GM12878 (cell line): ENCODE measurements at regions not wholly inside any gene's neighbourhood (a gene's known extent, or its start where the extent isn't known, plus 50 kb on each side); places are given as distances from the start of the nearest gene placed in this dataset.

Experiments
- JUND ChIP-seq: IDR thresholded peaks from 2 replicates; pipeline ENCODE4 v1.6.1; 2012; ENCODE audit warnings: low read depth, mild to moderate bottlenecking, low read length, improper control_type of control experiment, moderate library complexity
- MAX ChIP-seq: IDR thresholded peaks from 2 replicates; pipeline ENCODE4 v1.6.1; 2012; ENCODE audit warnings: low read depth, low read length, improper control_type of control experiment
- MYC ChIP-seq: IDR thresholded peaks from 2 replicates; pipeline ENCODE4 v1.6.1; 2011; ENCODE audit warnings: mild to moderate bottlenecking, low read length, moderate library complexity, inconsistent platforms; ENCODE audit not compliant: insufficient read depth, insufficient replicate concordance, insufficient read length, severe bottlenecking
- POLR2A ChIP-seq: IDR thresholded peaks from 2 replicates; pipeline ENCODE4 v1.6.1; 2011; ENCODE audit warnings: low read depth, mild to moderate bottlenecking, low read length
- SMARCA5 ChIP-seq: fragments of 450-650 bp; IDR thresholded peaks from 2 replicates; pipeline ENCODE4 v1.6.1; 2017; ENCODE audit warnings: mild to moderate bottlenecking
- YBX1 ChIP-seq: fragments of 450-650 bp; IDR thresholded peaks from 2 replicates; pipeline ENCODE4 v1.6.1; 2016; ENCODE audit warnings: antibody characterized with exemption
- YY1 ChIP-seq: IDR thresholded peaks from 2 replicates; pipeline ENCODE4 v1.6.1; 2011; ENCODE audit warnings: low read depth, mild to moderate bottlenecking, low read length
- TF ChIP-seq, protein P1 (sequence below), 3 experiments: IDR thresholded peaks in 2 of 3; conservative IDR thresholded peaks in 1 of 3; 2 replicates each; pipeline ENCODE4 v1.5.1; 2011; ENCODE audit warnings: low read depth in 3 of 3, low read length in 3 of 3, mild to moderate bottlenecking in 3 of 3, control low read depth in 2 of 3, moderate library complexity in 2 of 3, inconsistent platforms in 1 of 3, mixed read lengths in 1 of 3; ENCODE audit not compliant: control insufficient read depth in 2 of 3, insufficient read depth in 1 of 3; ENCODE audit errors: extremely low read depth in 1 of 3

GRCh38 chr15:29924750-29925149 is 102.5 kb upstream of the TJP1 start:
- TF ChIP-seq, protein P1, sequence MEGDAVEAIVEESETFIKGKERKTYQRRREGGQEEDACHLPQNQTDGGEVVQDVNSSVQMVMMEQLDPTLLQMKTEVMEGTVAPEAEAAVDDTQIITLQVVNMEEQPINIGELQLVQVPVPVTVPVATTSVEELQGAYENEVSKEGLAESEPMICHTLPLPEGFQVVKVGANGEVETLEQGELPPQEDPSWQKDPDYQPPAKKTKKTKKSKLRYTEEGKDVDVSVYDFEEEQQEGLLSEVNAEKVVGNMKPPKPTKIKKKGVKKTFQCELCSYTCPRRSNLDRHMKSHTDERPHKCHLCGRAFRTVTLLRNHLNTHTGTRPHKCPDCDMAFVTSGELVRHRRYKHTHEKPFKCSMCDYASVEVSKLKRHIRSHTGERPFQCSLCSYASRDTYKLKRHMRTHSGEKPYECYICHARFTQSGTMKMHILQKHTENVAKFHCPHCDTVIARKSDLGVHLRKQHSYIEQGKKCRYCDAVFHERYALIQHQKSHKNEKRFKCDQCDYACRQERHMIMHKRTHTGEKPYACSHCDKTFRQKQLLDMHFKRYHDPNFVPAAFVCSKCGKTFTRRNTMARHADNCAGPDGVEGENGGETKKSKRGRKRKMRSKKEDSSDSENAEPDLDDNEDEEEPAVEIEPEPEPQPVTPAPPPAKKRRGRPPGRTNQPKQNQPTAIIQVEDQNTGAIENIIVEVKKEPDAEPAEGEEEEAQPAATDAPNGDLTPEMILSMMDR (IDR thresholded peaks at IDR 0.05 in 2 of 3, conservative IDR thresholded peaks at IDR 0.05 in 1 of 3; ENCODE audit: control insufficient read depth in 2 of 3, extremely low read depth in 1 of 3, insufficient read depth in 1 of 3, low read depth in 3 of 3, low read length in 3 of 3), result no peak
- no peak for TF ChIP-seq SMARCA5
- TF ChIP-seq YBX1, result no peak
- no peak for TF ChIP-seq POLR2A
- no peak for TF ChIP-seq MAX
- no peak for TF ChIP-seq JUND
- no peak for TF ChIP-seq MYC
- TF ChIP-seq YY1, result no peak
